Transverse colon (tissue), 3 donors: ENCODE measurements at regions not wholly inside any gene's neighbourhood (a gene's known extent, or its start where the extent isn't known, plus 50 kb on each side); places are given as distances from the start of the nearest gene placed in this dataset.

Source experiments
- POLR2A ChIP-seq: fragments of 450-650 bp; IDR thresholded peaks from one replicate; pipeline ENCODE4 v1.6.1; 2016; ENCODE audit warnings: antibody characterized with exemption, mild to moderate bottlenecking, moderate library complexity
- TF ChIP-seq, protein P1 (sequence below), 5 experiments: fragments of 200-600 bp in 3 of 5; fragments of 450-650 bp in 2 of 5; sonication (generic) in 3 of 5; IDR thresholded peaks; 1 replicate in 2 of 5; 2 replicates in 3 of 5; pipeline ENCODE4 v1.5.1; 2016 to 2017; ENCODE audit warnings: antibody characterized with exemption in 5 of 5, inconsistent platforms in 3 of 5, mild to moderate bottlenecking in 2 of 5, moderate library complexity in 1 of 5

DNA sequence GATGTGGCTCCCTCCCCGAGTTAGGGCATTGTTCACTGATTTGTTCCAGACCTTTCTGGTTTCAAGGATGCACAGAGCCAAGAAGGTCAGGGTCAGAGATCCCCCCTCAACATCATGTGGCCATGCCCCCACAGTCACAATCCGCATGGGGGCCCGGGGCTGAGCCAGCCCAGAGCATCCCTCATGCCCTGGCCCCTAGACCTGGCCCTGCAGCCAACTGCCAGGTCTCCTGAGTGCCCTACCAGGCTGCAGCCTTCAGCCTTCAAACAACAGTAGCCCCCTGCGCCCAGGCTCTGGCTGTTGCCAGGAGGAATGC lies 142.4 kb downstream of the CRYBB2 start:
- TF ChIP-seq, protein P1, sequence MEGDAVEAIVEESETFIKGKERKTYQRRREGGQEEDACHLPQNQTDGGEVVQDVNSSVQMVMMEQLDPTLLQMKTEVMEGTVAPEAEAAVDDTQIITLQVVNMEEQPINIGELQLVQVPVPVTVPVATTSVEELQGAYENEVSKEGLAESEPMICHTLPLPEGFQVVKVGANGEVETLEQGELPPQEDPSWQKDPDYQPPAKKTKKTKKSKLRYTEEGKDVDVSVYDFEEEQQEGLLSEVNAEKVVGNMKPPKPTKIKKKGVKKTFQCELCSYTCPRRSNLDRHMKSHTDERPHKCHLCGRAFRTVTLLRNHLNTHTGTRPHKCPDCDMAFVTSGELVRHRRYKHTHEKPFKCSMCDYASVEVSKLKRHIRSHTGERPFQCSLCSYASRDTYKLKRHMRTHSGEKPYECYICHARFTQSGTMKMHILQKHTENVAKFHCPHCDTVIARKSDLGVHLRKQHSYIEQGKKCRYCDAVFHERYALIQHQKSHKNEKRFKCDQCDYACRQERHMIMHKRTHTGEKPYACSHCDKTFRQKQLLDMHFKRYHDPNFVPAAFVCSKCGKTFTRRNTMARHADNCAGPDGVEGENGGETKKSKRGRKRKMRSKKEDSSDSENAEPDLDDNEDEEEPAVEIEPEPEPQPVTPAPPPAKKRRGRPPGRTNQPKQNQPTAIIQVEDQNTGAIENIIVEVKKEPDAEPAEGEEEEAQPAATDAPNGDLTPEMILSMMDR (IDR thresholded peaks at IDR 0.05) = no peak
- TF ChIP-seq POLR2A = no peak
